ENCODE measurements at regions not wholly inside any gene's neighbourhood (a gene's known extent, or its start where the extent isn't known, plus 50 kb on each side); places are given as distances from the start of the nearest gene placed in this dataset.

DNA sequence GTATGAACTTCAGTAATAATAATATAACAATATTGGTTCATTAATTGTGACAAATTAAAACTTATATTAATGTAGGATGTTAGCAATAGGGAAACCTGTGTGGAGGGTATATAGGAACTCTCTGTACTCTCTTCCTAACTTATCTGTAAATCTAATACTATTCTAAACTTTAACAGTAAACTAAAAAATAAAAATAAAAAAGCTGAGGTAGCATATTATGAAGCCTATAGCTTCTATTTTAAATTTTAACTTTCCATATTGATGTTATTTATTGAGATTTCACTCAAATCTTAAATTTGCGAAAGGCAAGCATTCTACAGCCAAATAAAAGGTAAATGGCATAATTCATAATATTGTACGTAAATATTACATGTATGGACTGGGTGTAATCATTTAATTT lies 326.4 kb downstream of the MEI4 start:
- H3K9me2 ChIP-seq (replicated peaks; ENCODE audit: control insufficient read depth, low read length) = no peaks in the 10 kb centered on the region
- H3K4me1 ChIP-seq (ENCODE audit: control insufficient read depth, low read length) = no peaks in the 10 kb centered on the region
- no peaks in the 10 kb centered on the region for H3K36me3 ChIP-seq (ENCODE audit: control insufficient read depth, low read length)
- H3K27ac ChIP-seq (ENCODE audit: low read depth, low read length) = no peak overlapping the region
- H4K20me1 ChIP-seq (ENCODE audit: control insufficient read depth, insufficient read depth, low read depth, low read length) = no peaks in the 10 kb centered on the region
- no peak for TF ChIP-seq EZH2phosphoT487 (IDR thresholded peaks at IDR 0.05; ENCODE audit: borderline replicate concordance, low read length)
- TF ChIP-seq, protein P1, sequence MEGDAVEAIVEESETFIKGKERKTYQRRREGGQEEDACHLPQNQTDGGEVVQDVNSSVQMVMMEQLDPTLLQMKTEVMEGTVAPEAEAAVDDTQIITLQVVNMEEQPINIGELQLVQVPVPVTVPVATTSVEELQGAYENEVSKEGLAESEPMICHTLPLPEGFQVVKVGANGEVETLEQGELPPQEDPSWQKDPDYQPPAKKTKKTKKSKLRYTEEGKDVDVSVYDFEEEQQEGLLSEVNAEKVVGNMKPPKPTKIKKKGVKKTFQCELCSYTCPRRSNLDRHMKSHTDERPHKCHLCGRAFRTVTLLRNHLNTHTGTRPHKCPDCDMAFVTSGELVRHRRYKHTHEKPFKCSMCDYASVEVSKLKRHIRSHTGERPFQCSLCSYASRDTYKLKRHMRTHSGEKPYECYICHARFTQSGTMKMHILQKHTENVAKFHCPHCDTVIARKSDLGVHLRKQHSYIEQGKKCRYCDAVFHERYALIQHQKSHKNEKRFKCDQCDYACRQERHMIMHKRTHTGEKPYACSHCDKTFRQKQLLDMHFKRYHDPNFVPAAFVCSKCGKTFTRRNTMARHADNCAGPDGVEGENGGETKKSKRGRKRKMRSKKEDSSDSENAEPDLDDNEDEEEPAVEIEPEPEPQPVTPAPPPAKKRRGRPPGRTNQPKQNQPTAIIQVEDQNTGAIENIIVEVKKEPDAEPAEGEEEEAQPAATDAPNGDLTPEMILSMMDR (IDR thresholded peaks at IDR 0.05; ENCODE audit: low read depth, low read length, poor library complexity, severe bottlenecking) = no peak
- H3K4me3 ChIP-seq (ENCODE audit: low read length) = no peak overlapping the region
- H3K79me2 ChIP-seq (ENCODE audit: control insufficient read depth, low read length) = no peaks in the 10 kb centered on the region
- H3F3A ChIP-seq (ENCODE audit: control insufficient read depth, insufficient read depth) = no peaks in the 10 kb centered on the region
- no peaks in the 10 kb centered on the region for H3K9me3 ChIP-seq (ENCODE audit: control insufficient read depth, insufficient read depth, low read length)
- H3K4me2 ChIP-seq (ENCODE audit: low read length) = no peak overlapping the region
- H3K27me3 ChIP-seq (ENCODE audit: control insufficient read depth, low read length) = no peaks in the 10 kb centered on the region

DNA sequence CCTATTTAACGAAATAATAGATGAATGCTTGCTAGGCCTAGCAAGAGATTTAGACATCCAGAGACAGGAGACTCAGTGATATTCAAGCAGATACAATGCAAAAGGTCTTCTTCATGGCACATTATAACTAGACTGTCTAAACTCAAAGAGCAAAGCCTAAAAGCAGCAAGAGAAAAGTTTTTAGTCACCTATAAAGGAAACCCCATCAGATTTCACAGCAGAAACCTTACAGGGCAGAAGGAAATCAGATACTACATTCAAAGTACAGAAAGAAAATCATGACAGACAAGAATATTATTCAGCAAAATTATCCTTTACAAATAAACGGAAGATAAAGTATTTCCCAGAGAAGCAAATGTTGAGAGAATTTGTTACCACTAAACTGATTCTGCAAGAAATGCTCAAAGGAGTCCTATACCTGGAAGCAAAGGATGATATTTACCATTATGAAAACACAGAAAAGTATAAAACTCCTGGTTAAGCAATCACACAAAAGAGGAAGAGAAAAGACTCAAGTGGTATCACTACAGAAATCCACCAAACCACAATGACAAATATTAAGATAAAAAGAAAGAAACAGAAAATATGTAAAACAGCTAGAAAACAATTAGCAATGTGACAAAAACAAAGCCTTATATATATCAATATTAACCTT lies 333.7 kb downstream of the MEI4 start:
- Histone ChIP-seq H3K9me3 (ENCODE audit: control insufficient read depth, insufficient read depth, low read length) (no peaks in the 10 kb centered on the region), H3K27me3 (ENCODE audit: control insufficient read depth, low read length) (no peaks in the 10 kb centered on the region), H3K79me2 (ENCODE audit: control insufficient read depth, low read length) (no peaks in the 10 kb centered on the region), H3K4me1 (ENCODE audit: control insufficient read depth, low read length) (no peaks in the 10 kb centered on the region), H3K4me2 (ENCODE audit: low read length) (no peak overlapping the region), H3K36me3 (ENCODE audit: control insufficient read depth, low read length) (no peaks in the 10 kb centered on the region), H3K4me3 (ENCODE audit: low read length) (no peak overlapping the region), H3F3A (ENCODE audit: control insufficient read depth, insufficient read depth) (no peaks in the 10 kb centered on the region), H3K27ac (ENCODE audit: low read depth, low read length) (no peak overlapping the region), H4K20me1 (ENCODE audit: control insufficient read depth, insufficient read depth, low read depth, low read length) (no peaks in the 10 kb centered on the region), H3K9me2 (replicated peaks; ENCODE audit: control insufficient read depth, low read length) (no peaks in the 10 kb centered on the region)
- TF ChIP-seq, protein P1 (IDR thresholded peaks at IDR 0.05; ENCODE audit: low read depth, low read length, poor library complexity, severe bottlenecking) = no peak
- TF ChIP-seq EZH2phosphoT487 (IDR thresholded peaks at IDR 0.05; ENCODE audit: borderline replicate concordance, low read length) = no peak

DNA sequence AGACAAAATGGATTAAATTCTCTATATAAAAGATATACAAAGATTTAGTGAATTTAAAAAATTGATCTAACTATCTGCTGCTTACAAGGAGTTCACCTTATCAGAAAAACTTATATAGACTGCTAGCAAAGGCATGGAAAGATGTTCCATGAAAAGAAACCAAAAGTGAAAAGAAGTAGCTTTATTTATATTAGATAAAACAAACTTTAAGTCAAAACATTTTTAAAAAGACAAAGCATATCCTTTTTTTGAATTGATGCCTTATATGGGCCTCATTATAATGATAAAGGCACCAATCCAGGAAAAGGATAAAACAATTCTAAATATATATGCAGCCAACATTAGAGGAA lies 334.2 kb downstream of the MEI4 start:
- Histone ChIP-seq H3K36me3 (ENCODE audit: control insufficient read depth, low read length) (no peaks in the 10 kb centered on the region), H3K27ac (ENCODE audit: low read depth, low read length) (no peak overlapping the region), H3K4me2 (ENCODE audit: low read length) (no peak overlapping the region), H3K79me2 (ENCODE audit: control insufficient read depth, low read length) (no peaks in the 10 kb centered on the region), H3K9me2 (replicated peaks; ENCODE audit: control insufficient read depth, low read length) (no peaks in the 10 kb centered on the region), H3K4me1 (ENCODE audit: control insufficient read depth, low read length) (no peaks in the 10 kb centered on the region), H3F3A (ENCODE audit: control insufficient read depth, insufficient read depth) (no peaks in the 10 kb centered on the region), H3K27me3 (ENCODE audit: control insufficient read depth, low read length) (no peaks in the 10 kb centered on the region), H3K9me3 (ENCODE audit: control insufficient read depth, insufficient read depth, low read length) (no peaks in the 10 kb centered on the region), H4K20me1 (ENCODE audit: control insufficient read depth, insufficient read depth, low read depth, low read length) (no peaks in the 10 kb centered on the region), H3K4me3 (ENCODE audit: low read length) (no peak overlapping the region)
- TF ChIP-seq, protein P1 (IDR thresholded peaks at IDR 0.05; ENCODE audit: low read depth, low read length, poor library complexity, severe bottlenecking) = no peak
- no peak for TF ChIP-seq EZH2phosphoT487 (IDR thresholded peaks at IDR 0.05; ENCODE audit: borderline replicate concordance, low read length)

Measured in DOHH2 (cell line).